ENCODE measurements at regions not wholly inside any gene's neighbourhood (a gene's known extent, or its start where the extent isn't known, plus 50 kb on each side); places are given as distances from the start of the nearest gene placed in this dataset.

DNA sequence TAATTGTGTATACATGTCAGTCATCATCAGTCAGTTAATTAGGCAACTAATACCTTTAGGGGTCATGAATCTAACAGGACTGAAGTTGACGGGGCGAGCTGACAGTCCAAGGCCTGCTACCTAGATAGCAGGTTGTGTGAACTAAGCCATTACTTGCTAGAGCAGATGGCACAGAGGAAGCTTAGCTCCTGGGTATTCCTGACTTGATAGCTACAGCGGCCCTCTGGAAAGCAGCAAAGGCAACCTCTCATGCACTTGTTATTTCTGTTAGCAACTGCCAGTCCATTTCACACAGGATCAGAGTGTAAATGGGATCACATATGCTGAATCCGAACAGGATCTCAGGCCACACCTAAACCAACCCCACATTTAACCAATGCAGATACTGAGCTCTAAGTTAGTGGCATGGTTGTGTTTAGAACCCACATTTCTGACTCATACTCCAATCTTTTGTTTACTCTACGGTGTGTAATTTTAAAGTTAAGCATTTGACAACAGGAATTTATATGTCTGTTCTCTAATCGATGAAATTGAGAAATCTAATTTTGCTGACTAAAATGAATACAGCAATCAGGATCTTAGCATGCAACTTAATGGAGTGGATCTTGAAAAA, 521.3 kb upstream of the ZNF608 start:
- intact Hi-C loops (cut with DNase I) = no loop called here
- Histone ChIP-seq H3K9me3 (ENCODE audit: control insufficient read depth, low read length) (no peaks in the 10 kb centered on the region), H3K27ac (ENCODE audit: low read depth in 1 of 2, low read length in 2 of 2) (no peak overlapping the region), H3K36me3 (ENCODE audit: control insufficient read depth in 1 of 2, insufficient read depth in 2 of 2, low read length in 1 of 2) (no peaks in the 10 kb centered on the region), H3K4me3 (ENCODE audit: low read length in 2 of 2) (no peak overlapping the region), H3K27me3 (ENCODE audit: control insufficient read depth in 1 of 2, insufficient read depth in 2 of 2, low read length in 1 of 2) (no peaks in the 10 kb centered on the region), H3K4me1 (ENCODE audit: control insufficient read depth in 1 of 2, insufficient read depth in 2 of 2, low read length in 2 of 2) (peaks cover 0 to 5% of the 10 kb centered on the region in 2 donors)
- ATAC-seq (ENCODE audit: low FRiP score) (no peak), DNase-seq (no peak)
- WGBS, 2 donors = 88 to 96% methylated on average over 6 of the region's 6 CpGs

- intact Hi-C loops (cut with DNase I) = no loop called here
Observed at GRCh38 chr5:125269926-125270325, 523.5 kb upstream of the ZNF608 start.

GRCh38 chr5:125272357-125272756, 525.9 kb upstream of the ZNF608 start:
- Histone ChIP-seq H3K27ac (ENCODE audit: low read depth in 1 of 2, low read length in 2 of 2) (no peak overlapping the region), H3K36me3 (ENCODE audit: control insufficient read depth in 1 of 2, insufficient read depth in 2 of 2, low read length in 1 of 2) (no peaks in the 10 kb centered on the region), H3K27me3 (ENCODE audit: control insufficient read depth in 1 of 2, insufficient read depth in 2 of 2, low read length in 1 of 2) (peaks cover 0 to 1% of the 10 kb centered on the region in 2 donors), H3K4me1 (ENCODE audit: control insufficient read depth in 1 of 2, insufficient read depth in 2 of 2, low read length in 2 of 2) (peaks cover 0 to 5% of the 10 kb centered on the region in 2 donors), H3K9me3 (ENCODE audit: control insufficient read depth, low read length) (no peaks in the 10 kb centered on the region), H3K4me3 (ENCODE audit: low read length in 2 of 2) (no peak overlapping the region)
- 90 to 94% methylated on average over 4 of the region's 4 CpGs for WGBS, 2 donors
- intact Hi-C loops (cut with DNase I) = no loop called here
- DNase-seq = no peak
- ATAC-seq (ENCODE audit: low FRiP score) = no peak

More at GRCh38 chr5:125269926-125270325, 523.5 kb upstream of the ZNF608 start:
- Histone ChIP-seq H3K4me3 (ENCODE audit: low read length in 2 of 2) (no peak overlapping the region), H3K36me3 (ENCODE audit: control insufficient read depth in 1 of 2, insufficient read depth in 2 of 2, low read length in 1 of 2) (no peaks in the 10 kb centered on the region), H3K27me3 (ENCODE audit: control insufficient read depth in 1 of 2, insufficient read depth in 2 of 2, low read length in 1 of 2) (peaks cover 0 to 1% of the 10 kb centered on the region in 2 donors), H3K27ac (ENCODE audit: low read depth in 1 of 2, low read length in 2 of 2) (no peak overlapping the region), H3K9me3 (ENCODE audit: control insufficient read depth, low read length) (no peaks in the 10 kb centered on the region), H3K4me1 (ENCODE audit: control insufficient read depth in 1 of 2, insufficient read depth in 2 of 2, low read length in 2 of 2) (peaks cover 0 to 5% of the 10 kb centered on the region in 2 donors)
- ATAC-seq (ENCODE audit: low FRiP score) = no peak
- 91 to 93% methylated on average over 4 of the region's 4 CpGs for WGBS, 2 donors
- no peak for DNase-seq

GRCh38 chr5:125274211-125274610, 527.8 kb upstream of the ZNF608 start:
- intact Hi-C loops (cut with DNase I) = no loop called here
- Histone ChIP-seq H3K27ac (ENCODE audit: low read depth in 1 of 2, low read length in 2 of 2) (no peak overlapping the region), H3K36me3 (ENCODE audit: control insufficient read depth in 1 of 2, insufficient read depth in 2 of 2, low read length in 1 of 2) (no peaks in the 10 kb centered on the region), H3K9me3 (ENCODE audit: control insufficient read depth, low read length) (no peaks in the 10 kb centered on the region), H3K4me3 (ENCODE audit: low read length in 2 of 2) (no peak overlapping the region), H3K27me3 (ENCODE audit: control insufficient read depth in 1 of 2, insufficient read depth in 2 of 2, low read length in 1 of 2) (peaks cover 0 to 1% of the 10 kb centered on the region in 2 donors), H3K4me1 (ENCODE audit: control insufficient read depth in 1 of 2, insufficient read depth in 2 of 2, low read length in 2 of 2) (peaks cover 0 to 5% of the 10 kb centered on the region in 2 donors)
- no peak for ATAC-seq (ENCODE audit: low FRiP score)
- DNase-seq = no peak
- WGBS, 2 donors = 39 to 47% methylated on average over 1 of the region's 1 CpG

DNA sequence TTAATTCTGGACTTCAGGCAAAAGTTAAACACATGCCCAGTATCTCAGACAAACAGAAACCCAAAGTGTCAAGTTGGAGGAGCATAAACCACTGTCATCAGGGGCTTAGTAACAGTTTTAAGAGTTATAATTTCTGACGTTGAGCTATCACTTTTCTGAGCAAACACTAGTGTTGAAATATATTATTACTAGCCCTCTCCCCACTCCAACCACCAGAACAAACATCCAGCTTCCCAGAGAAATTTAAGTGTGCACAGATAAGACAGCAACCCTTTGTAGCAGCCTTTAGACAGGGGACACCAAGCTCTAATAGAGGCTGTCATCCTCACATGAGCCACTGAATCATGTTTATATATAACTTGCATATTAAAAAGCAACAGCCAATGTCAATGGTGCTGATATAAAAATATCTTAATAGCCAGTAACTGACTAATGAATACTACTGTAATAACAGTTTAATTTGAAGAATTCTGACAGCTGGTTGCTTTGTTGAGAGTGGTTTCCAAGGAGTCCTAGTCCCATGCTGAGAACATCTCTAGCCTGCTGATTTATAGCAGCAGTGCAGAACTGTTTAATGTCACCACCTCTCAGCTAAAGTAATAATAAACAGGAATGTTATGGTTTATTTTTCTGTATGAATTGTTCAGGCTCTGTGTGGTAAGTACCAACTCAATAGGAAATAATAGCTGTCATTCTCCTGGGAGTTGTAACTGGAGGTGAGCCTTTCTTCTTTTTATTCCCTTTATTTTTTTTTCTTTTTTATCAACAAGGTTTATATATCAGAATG, 528.7 kb upstream of the ZNF608 start:
- peaks cover 0 to 5% of the 10 kb centered on the region in 2 donors for H3K4me1 ChIP-seq (ENCODE audit: control insufficient read depth in 1 of 2, insufficient read depth in 2 of 2, low read length in 2 of 2)
- WGBS, 2 donors = 19 to 44% methylated on average over 1 of the region's 1 CpG
- H3K27me3 ChIP-seq (ENCODE audit: control insufficient read depth in 1 of 2, insufficient read depth in 2 of 2, low read length in 1 of 2) = peaks cover 0 to 1% of the 10 kb centered on the region in 2 donors
- no peaks in the 10 kb centered on the region for H3K9me3 ChIP-seq (ENCODE audit: control insufficient read depth, low read length)
- no peaks in the 10 kb centered on the region for H3K36me3 ChIP-seq (ENCODE audit: control insufficient read depth in 1 of 2, insufficient read depth in 2 of 2, low read length in 1 of 2)
- intact Hi-C loops (cut with DNase I) = no loop called here
- H3K4me3 ChIP-seq (ENCODE audit: low read length in 2 of 2) = no peak overlapping the region
- ATAC-seq (ENCODE audit: low FRiP score) = no peak
- no peak for DNase-seq
- no peak overlapping the region for H3K27ac ChIP-seq (ENCODE audit: low read depth in 1 of 2, low read length in 2 of 2)

- peaks cover 0 to 5% of the 10 kb centered on the region in 2 donors for H3K4me1 ChIP-seq (ENCODE audit: control insufficient read depth in 1 of 2, insufficient read depth in 2 of 2, low read length in 2 of 2)
- no peaks in the 10 kb centered on the region for H3K9me3 ChIP-seq (ENCODE audit: control insufficient read depth, low read length)
- WGBS, 2 donors = 75 to 88% methylated on average over 3 of the region's 3 CpGs
- ATAC-seq (ENCODE audit: low FRiP score) (no peak), DNase-seq (no peak)
- H3K36me3 ChIP-seq (ENCODE audit: control insufficient read depth in 1 of 2, insufficient read depth in 2 of 2, low read length in 1 of 2) = no peaks in the 10 kb centered on the region
- H3K27me3 ChIP-seq (ENCODE audit: control insufficient read depth in 1 of 2, insufficient read depth in 2 of 2, low read length in 1 of 2) = peaks cover 0 to 1% of the 10 kb centered on the region in 2 donors
- intact Hi-C loops (cut with DNase I) = no loop called here
- H3K27ac ChIP-seq (ENCODE audit: low read depth in 1 of 2, low read length in 2 of 2) = no peak overlapping the region
- no peak overlapping the region for H3K4me3 ChIP-seq (ENCODE audit: low read length in 2 of 2)
Observed at GRCh38 chr5:125275725-125276090, 529.3 kb upstream of the ZNF608 start.

DNA sequence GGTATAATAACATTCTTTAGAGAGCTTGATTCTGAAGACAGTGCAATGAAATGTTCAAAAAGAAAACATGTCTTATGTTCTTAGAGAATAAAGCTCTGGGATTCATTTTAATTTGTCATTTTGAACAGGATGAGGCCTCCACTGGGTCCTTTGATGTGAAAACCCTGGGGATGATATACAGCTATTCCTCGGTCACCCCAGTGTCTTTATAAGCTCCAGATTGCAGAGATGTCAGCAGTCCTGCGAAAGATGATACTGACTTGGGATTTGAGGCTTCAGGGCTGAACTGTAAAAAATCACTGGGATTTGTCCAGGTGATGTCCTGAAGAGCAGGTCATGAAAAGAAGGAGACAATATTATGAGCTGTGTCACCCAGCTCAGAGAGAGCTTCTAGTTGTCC, 529.7 kb upstream of the ZNF608 start:
- ATAC-seq (ENCODE audit: low FRiP score) = no peak
- Histone ChIP-seq H3K27me3 (ENCODE audit: control insufficient read depth in 1 of 2, insufficient read depth in 2 of 2, low read length in 1 of 2) (peaks cover 0 to 1% of the 10 kb centered on the region in 2 donors), H3K9me3 (ENCODE audit: control insufficient read depth, low read length) (no peaks in the 10 kb centered on the region), H3K36me3 (ENCODE audit: control insufficient read depth in 1 of 2, insufficient read depth in 2 of 2, low read length in 1 of 2) (no peaks in the 10 kb centered on the region), H3K4me1 (ENCODE audit: control insufficient read depth in 1 of 2, insufficient read depth in 2 of 2, low read length in 2 of 2) (peaks cover 0 to 2% of the 10 kb centered on the region in 2 donors), H3K4me3 (ENCODE audit: low read length in 2 of 2) (no peak overlapping the region), H3K27ac (ENCODE audit: low read depth in 1 of 2, low read length in 2 of 2) (no peak overlapping the region)
- WGBS, 2 donors = 96 to 97% methylated on average over 2 of the region's 2 CpGs
- DNase-seq = no peak
- intact Hi-C loops (cut with DNase I) = no loop called here

GRCh38 chr5:125277494-125278154, 531.2 kb upstream of the ZNF608 start:
- H3K9me3 ChIP-seq (ENCODE audit: control insufficient read depth, low read length) = no peaks in the 10 kb centered on the region
- ATAC-seq (ENCODE audit: low FRiP score) = no peak
- DNase-seq = no peak
- WGBS, 2 donors = 79% methylated on average over 3 of the region's 3 CpGs
- no peaks in the 10 kb centered on the region for H3K36me3 ChIP-seq (ENCODE audit: control insufficient read depth in 1 of 2, insufficient read depth in 2 of 2, low read length in 1 of 2)
- no peak overlapping the region for H3K27ac ChIP-seq (ENCODE audit: low read depth in 1 of 2, low read length in 2 of 2)
- no peaks in the 10 kb centered on the region for H3K4me1 ChIP-seq (ENCODE audit: control insufficient read depth in 1 of 2, insufficient read depth in 2 of 2, low read length in 2 of 2)
- no peak overlapping the region for H3K4me3 ChIP-seq (ENCODE audit: low read length in 2 of 2)
- intact Hi-C loops (cut with DNase I) = no loop called here
- H3K27me3 ChIP-seq (ENCODE audit: control insufficient read depth in 1 of 2, insufficient read depth in 2 of 2, low read length in 1 of 2) = peaks cover 0 to 1% of the 10 kb centered on the region in 2 donors
